ENCODE measurements at regions not wholly inside any gene's neighbourhood (a gene's known extent, or its start where the extent isn't known, plus 50 kb on each side); places are given as distances from the start of the nearest gene placed in this dataset.

DNA sequence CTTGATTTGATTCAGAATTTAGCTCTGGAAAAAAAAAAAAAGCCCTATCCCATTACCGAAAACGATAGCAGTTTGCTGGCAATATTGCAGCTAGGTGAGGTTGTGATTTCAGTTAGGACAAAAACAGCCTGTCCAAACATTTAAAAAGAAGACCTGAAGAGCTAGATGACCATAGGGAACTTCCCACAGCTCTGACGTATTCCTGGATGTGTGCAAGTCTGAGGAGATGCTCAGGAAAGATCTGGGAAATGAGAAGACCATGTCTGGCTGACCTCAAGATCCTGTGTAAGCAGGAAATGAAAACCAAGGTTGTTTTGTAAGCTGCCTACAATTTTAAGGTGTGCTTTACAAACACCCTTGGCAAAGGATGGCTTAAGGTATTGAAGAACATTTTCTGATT, 88.7 kb downstream of the RAMP3 start:
- no peak overlapping the region for H3K4me3 Mint-ChIP-seq
- peaks cover 3% of the 10 kb centered on the region for H3K9me3 Mint-ChIP-seq (ENCODE audit: low read depth)
- ATAC-seq: no peak
- no peak overlapping the region for H3K27ac Mint-ChIP-seq
- CTCF ChIA-PET: interaction anchor here (0.8 to 1.1 kb wide), 2 partner anchors 13 to 35 kb away, joined by 3 read pairs; no protein-coding TSS in a partner anchor
- no peaks in the 10 kb centered on the region for H3K4me1 Mint-ChIP-seq
- peaks cover 36% of the 10 kb centered on the region for H3K27me3 Mint-ChIP-seq
- intact Hi-C loops (cut with DNase I, micrococcal nuclease): no loop called here
- POLR2A ChIA-PET: no interaction called here
- DNase-seq: no peak
- H3K36me3 Mint-ChIP-seq (ENCODE audit: low read depth): no peaks in the 10 kb centered on the region

- POLR2A ChIA-PET: no interaction called here
- Mint-ChIP-seq H3K4me1 (no peaks in the 10 kb centered on the region), H3K27ac (no peak overlapping the region), H3K4me3 (no peak overlapping the region), H3K27me3 (peaks cover 24% of the 10 kb centered on the region), H3K9me3 (ENCODE audit: low read depth) (peaks cover 2% of the 10 kb centered on the region), H3K36me3 (ENCODE audit: low read depth) (no peaks in the 10 kb centered on the region)
- intact Hi-C loops (cut with DNase I, micrococcal nuclease): no loop called here
- ATAC-seq (no peak), DNase-seq (no peak)
- CTCF ChIA-PET: interaction anchor here (0.7 kb wide), 1 partner anchor 461 kb away, joined by 3 read pairs; no protein-coding TSS in a partner anchor
Measured at GRCh38 chr7:45252248-45252647, 94.7 kb downstream of the RAMP3 start.

- ChIA-PET POLR2A (no interaction called here), CTCF (interaction anchor here (0.7 kb wide), 1 partner anchor 461 kb away, joined by 3 read pairs; no protein-coding TSS in a partner anchor)
- Mint-ChIP-seq H3K27ac (no peak overlapping the region), H3K36me3 (ENCODE audit: low read depth) (no peaks in the 10 kb centered on the region), H3K4me1 (no peaks in the 10 kb centered on the region), H3K9me3 (ENCODE audit: low read depth) (no peaks in the 10 kb centered on the region), H3K27me3 (peaks cover 21% of the 10 kb centered on the region), H3K4me3 (no peak overlapping the region)
- DNase-seq (no peak), ATAC-seq (no peak)
- intact Hi-C loops (cut with DNase I, micrococcal nuclease): no loop called here
Measured at GRCh38 chr7:45252857-45253256, 95.3 kb downstream of the RAMP3 start.

GRCh38 chr7:45253368-45253767, 95.8 kb downstream of the RAMP3 start:
- POLR2A ChIA-PET: no interaction called here

GRCh38 chr7:45255187-45255586, 97.6 kb downstream of the RAMP3 start:
- H3K36me3 Mint-ChIP-seq (ENCODE audit: low read depth): no peaks in the 10 kb centered on the region
- no peak overlapping the region for H3K4me3 Mint-ChIP-seq
- ATAC-seq (no peak), DNase-seq (no peak)
- H3K9me3 Mint-ChIP-seq (ENCODE audit: low read depth): no peaks in the 10 kb centered on the region
- H3K27ac Mint-ChIP-seq: no peak overlapping the region
- H3K4me1 Mint-ChIP-seq: no peaks in the 10 kb centered on the region
- intact Hi-C loops (cut with DNase I, micrococcal nuclease): no loop called here
- H3K27me3 Mint-ChIP-seq: peaks cover 22% of the 10 kb centered on the region
- ChIA-PET POLR2A (no interaction called here), CTCF (interaction anchor here (1.8 to 2.1 kb wide), 2 partner anchors 100 to 119 kb away, joined by 4 to 5 read pairs; no protein-coding TSS in a partner anchor)

More at GRCh38 chr7:45253368-45253767, 95.8 kb downstream of the RAMP3 start:
- no peak for DNase-seq
- Mint-ChIP-seq H3K9me3 (ENCODE audit: low read depth) (no peaks in the 10 kb centered on the region), H3K4me1 (no peaks in the 10 kb centered on the region), H3K27me3 (peaks cover 21% of the 10 kb centered on the region), H3K36me3 (ENCODE audit: low read depth) (no peaks in the 10 kb centered on the region), H3K4me3 (no peak overlapping the region), H3K27ac (no peak overlapping the region)
- intact Hi-C loops (cut with DNase I, micrococcal nuclease): no loop called here
- CTCF ChIA-PET: no interaction called here
- no peak for ATAC-seq

GRCh38 chr7:45256309-45256708, 98.7 kb downstream of the RAMP3 start:
- DNase-seq (no peak), ATAC-seq (no peak)
- Mint-ChIP-seq H3K4me3 (no peak overlapping the region), H3K36me3 (ENCODE audit: low read depth) (no peaks in the 10 kb centered on the region), H3K27ac (no peak overlapping the region), H3K9me3 (ENCODE audit: low read depth) (no peaks in the 10 kb centered on the region), H3K27me3 (peaks cover 20% of the 10 kb centered on the region), H3K4me1 (no peaks in the 10 kb centered on the region)
- intact Hi-C loops (cut with DNase I, micrococcal nuclease): no loop called here
- CTCF ChIA-PET: interaction anchor here (0.5 to 2.1 kb wide), 5 partner anchors 97 to 483 kb away, joined by 3 to 5 read pairs (median 4); no protein-coding TSS in a partner anchor
- POLR2A ChIA-PET: no interaction called here

GRCh38 chr7:45256775-45257174, 99.2 kb downstream of the RAMP3 start:
- Mint-ChIP-seq H3K27me3 (peaks cover 20% of the 10 kb centered on the region), H3K9me3 (ENCODE audit: low read depth) (no peaks in the 10 kb centered on the region), H3K4me3 (no peak overlapping the region), H3K4me1 (no peaks in the 10 kb centered on the region), H3K36me3 (ENCODE audit: low read depth) (no peaks in the 10 kb centered on the region), H3K27ac (no peak overlapping the region)
- ChIA-PET POLR2A (no interaction called here), CTCF (interaction anchor here (0.7 to 2.1 kb wide), 4 partner anchors 22 to 121 kb away, joined by 3 to 5 read pairs (median 4); no protein-coding TSS in a partner anchor)
- DNase-seq (no peak), ATAC-seq (no peak)
- intact Hi-C loops (cut with DNase I, micrococcal nuclease): no loop called here

GRCh38 chr7:45257284-45257683, 99.7 kb downstream of the RAMP3 start:
- Mint-ChIP-seq H3K27ac (no peak overlapping the region), H3K4me1 (no peaks in the 10 kb centered on the region), H3K27me3 (peaks cover 20% of the 10 kb centered on the region), H3K9me3 (ENCODE audit: low read depth) (no peaks in the 10 kb centered on the region), H3K4me3 (no peak overlapping the region), H3K36me3 (ENCODE audit: low read depth) (no peaks in the 10 kb centered on the region)
- ATAC-seq: no peak
- ChIA-PET CTCF (interaction anchor here (0.7 to 4.6 kb wide), 3 partner anchors 22 to 103 kb away, joined by 4 to 70 read pairs (median 5); partner anchors contain the start of gene RAMP3), POLR2A (no interaction called here)
- intact Hi-C loops (cut with DNase I, micrococcal nuclease): no loop called here
- no peak for DNase-seq

DNA sequence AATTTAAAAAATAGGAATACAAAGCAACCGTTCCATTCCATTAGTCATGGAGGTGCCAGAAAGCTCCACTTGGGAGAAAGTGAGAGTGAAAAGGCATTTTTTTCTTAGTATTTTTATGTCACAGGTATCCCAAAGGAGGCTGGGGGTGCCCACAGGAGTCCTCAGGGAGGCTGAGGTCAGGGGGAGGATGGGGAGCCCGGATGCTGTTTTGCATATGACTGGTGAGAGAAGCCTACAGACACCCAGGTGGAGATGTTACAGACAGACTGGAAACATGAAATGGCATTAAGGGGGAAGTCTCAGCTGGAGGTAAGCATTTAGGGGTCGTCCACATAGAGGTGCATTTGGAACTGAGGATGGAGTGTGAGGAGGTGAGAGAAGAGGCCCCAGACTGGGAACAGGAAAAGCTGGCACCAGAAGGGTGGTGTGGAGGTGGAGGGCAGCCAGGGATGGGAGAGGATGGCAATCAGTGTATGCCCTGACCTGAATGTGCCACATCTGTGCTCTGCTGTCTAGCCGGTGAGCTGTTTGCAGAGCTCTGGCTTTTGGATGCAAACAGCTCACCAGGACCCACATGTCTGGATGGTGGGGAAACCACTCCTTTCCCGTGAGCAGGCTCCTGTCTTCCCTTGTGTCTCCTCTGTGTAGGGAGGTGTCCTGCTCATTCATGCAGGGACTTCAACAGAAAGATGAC, 101.1 kb downstream of the RAMP3 start:
- Mint-ChIP-seq H3K4me3 (no peak overlapping the region), H3K4me1 (no peaks in the 10 kb centered on the region), H3K36me3 (ENCODE audit: low read depth) (no peaks in the 10 kb centered on the region), H3K27me3 (peaks cover 14% of the 10 kb centered on the region), H3K27ac (no peak overlapping the region), H3K9me3 (ENCODE audit: low read depth) (no peaks in the 10 kb centered on the region)
- DNase-seq: no peak
- intact Hi-C loops (cut with DNase I, micrococcal nuclease): no loop called here
- CTCF ChIA-PET: interaction anchor here (0.8 to 4.6 kb wide), 5 partner anchors 12 to 596 kb away, joined by 3 to 70 read pairs (median 4); partner anchors contain the start of gene RAMP3
- POLR2A ChIA-PET: interaction anchor here (0.6 kb wide), 1 partner anchor 330 kb away, joined by 3 read pairs; no protein-coding TSS in a partner anchor
- no peak for ATAC-seq

DNA sequence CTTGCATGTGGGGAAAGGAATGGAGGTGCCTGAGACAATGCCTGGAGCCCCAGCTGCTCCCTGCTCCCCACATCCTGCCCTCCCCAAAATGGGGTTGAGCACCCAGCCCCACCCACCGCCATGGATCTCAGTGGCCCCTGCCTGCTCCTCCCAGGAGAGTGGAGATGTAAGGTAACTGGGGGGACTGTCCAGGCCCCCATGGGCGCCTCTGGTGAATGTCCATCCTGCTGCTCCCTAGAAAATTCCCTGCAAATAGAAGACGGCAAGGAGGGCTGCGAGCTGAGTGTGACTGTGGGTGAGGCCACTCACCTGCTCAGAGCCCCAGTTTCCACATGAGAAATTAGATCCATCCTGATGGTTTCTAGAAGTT, 101.6 kb downstream of the RAMP3 start:
- no peak for DNase-seq
- no peak for ATAC-seq
- H3K4me1 Mint-ChIP-seq: no peaks in the 10 kb centered on the region
- intact Hi-C loops (cut with DNase I, micrococcal nuclease): no loop called here
- CTCF ChIA-PET: interaction anchor here (0.6 to 4.6 kb wide), 12 partner anchors 9 to 1967 kb away, joined by 3 to 70 read pairs (median 4); partner anchors contain the start of gene RAMP3
- H3K4me3 Mint-ChIP-seq: no peak overlapping the region
- no peaks in the 10 kb centered on the region for H3K36me3 Mint-ChIP-seq (ENCODE audit: low read depth)
- H3K27ac Mint-ChIP-seq: no peak overlapping the region
- peaks cover 12% of the 10 kb centered on the region for H3K27me3 Mint-ChIP-seq
- H3K9me3 Mint-ChIP-seq (ENCODE audit: low read depth): no peaks in the 10 kb centered on the region
- POLR2A ChIA-PET: interaction anchor here (0.6 kb wide), 1 partner anchor 330 kb away, joined by 3 read pairs; no protein-coding TSS in a partner anchor

DNA sequence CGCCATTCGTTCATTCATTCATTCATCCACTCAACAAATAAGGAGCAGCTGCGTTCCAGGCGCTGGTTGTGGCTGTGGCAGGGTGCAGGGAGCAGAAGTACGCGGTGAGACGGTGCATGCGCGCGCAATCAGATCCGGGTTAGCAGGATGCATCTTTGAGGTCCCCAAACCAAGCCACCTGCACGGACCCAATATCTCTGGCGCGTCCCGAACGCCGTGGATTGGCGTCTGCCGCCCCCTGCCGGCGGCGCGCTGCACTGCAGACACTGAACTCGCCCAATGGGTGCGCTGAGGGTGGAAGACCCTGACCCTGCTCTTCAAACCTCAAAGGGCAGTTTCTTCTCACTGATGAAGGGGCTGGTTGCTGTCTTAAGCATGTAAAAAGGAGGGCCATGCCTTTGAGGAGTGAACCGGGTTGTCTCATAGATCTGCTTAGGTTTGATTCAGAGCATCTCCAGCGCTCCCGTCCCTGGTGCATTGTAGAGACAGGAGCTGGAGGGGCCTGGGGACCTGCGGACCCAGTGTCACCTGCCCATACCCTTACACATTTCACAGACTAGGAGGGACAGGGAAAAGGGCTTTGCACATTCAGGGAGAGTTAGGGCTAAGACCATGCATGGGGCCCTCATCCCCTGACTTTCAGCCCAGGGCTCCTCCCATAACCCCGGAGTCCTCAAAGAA, 102.5 kb downstream of the RAMP3 start:
- peak; percentile 84 for DNase-seq
- intact Hi-C loops (cut with DNase I, micrococcal nuclease): loop anchor here (1.0 to 10.0 kb wide), 2 partner anchors 106 to 595 kb away; no protein-coding TSS in a partner anchor
- no peaks in the 10 kb centered on the region for H3K36me3 Mint-ChIP-seq (ENCODE audit: low read depth)
- no peaks in the 10 kb centered on the region for H3K9me3 Mint-ChIP-seq (ENCODE audit: low read depth)
- H3K27ac Mint-ChIP-seq: no peak overlapping the region
- ATAC-seq: peak; percentile 88
- no peaks in the 10 kb centered on the region for H3K4me1 Mint-ChIP-seq
- no peak overlapping the region for H3K4me3 Mint-ChIP-seq
- CTCF ChIA-PET: interaction anchor here (0.6 to 4.6 kb wide), 20 partner anchors 9 to 1966 kb away, joined by 3 to 70 read pairs (median 4); partner anchors contain the start of gene RAMP3
- POLR2A ChIA-PET: no interaction called here
- H3K27me3 Mint-ChIP-seq: peaks cover 9% of the 10 kb centered on the region
